GM23338 (cell line): ENCODE measurements at regions not wholly inside any gene's neighbourhood (a gene's known extent, or its start where the extent isn't known, plus 50 kb on each side); places are given as distances from the start of the nearest gene placed in this dataset.

Experiments used
- ATAC-seq: fragments of 200-7000 bp; cut with Tn5 transposase; 3 replicates; pipeline ENCODE4 v1.9.1; 2020
- DNase-seq: peaks from one replicate; pipeline ENCODE4 v3.0.0-alpha.2; 2015; ENCODE audit warnings: low spot score
- H2AFZ ChIP-seq: fragments of 200-600 bp; sonication (generic); 2 replicates; pipeline ENCODE4 v1.8.0; 2016; ENCODE audit warnings: antibody characterized with exemption, mild to moderate bottlenecking, moderate library complexity
- H3F3A ChIP-seq: fragments of 200-600 bp; sonication (generic); replicated peaks from 2 replicates; pipeline ENCODE4 v1.8.0; 2017; ENCODE audit warnings: antibody characterized with exemption, mixed run types, low read depth
- H3K27ac ChIP-seq: fragments of 200-600 bp; sonication (generic); 2 replicates; pipeline ENCODE4 v1.6.1; 2016; ENCODE audit warnings: low read depth
- H3K27me3 ChIP-seq: fragments of 200-600 bp; sonication (generic); 2 replicates; pipeline ENCODE4 v1.8.0; 2016; ENCODE audit warnings: mild to moderate bottlenecking, mixed run types, moderate library complexity; ENCODE audit not compliant: insufficient read depth
- H3K36me3 ChIP-seq: fragments of 200-600 bp; sonication (generic); 2 replicates; pipeline ENCODE4 v1.8.0; 2016; ENCODE audit warnings: mild to moderate bottlenecking; ENCODE audit not compliant: insufficient read depth
- H3K4me1 ChIP-seq: fragments of 200-600 bp; sonication (generic); 2 replicates; pipeline ENCODE4 v1.8.0; 2016; ENCODE audit warnings: mild to moderate bottlenecking, moderate library complexity; ENCODE audit not compliant: insufficient read depth
- H3K4me2 ChIP-seq: fragments of 200-600 bp; sonication (generic); 2 replicates; pipeline ENCODE4 v1.7.1; 2017; ENCODE audit warnings: mixed run types
- H3K4me3 ChIP-seq: fragments of 200-600 bp; sonication (generic); 2 replicates; pipeline ENCODE4 v1.6.1; 2016; ENCODE audit warnings: mixed run types
- H3K79me2 ChIP-seq: fragments of 200-600 bp; sonication (generic); replicated peaks from 2 replicates; pipeline ENCODE4 v1.8.0; 2017; ENCODE audit warnings: mild to moderate bottlenecking; ENCODE audit not compliant: insufficient read depth
- H3K9me2 ChIP-seq: fragments of 200-600 bp; sonication (generic); 2 replicates; pipeline ENCODE4 v1.8.0; 2017; ENCODE audit not compliant: insufficient read depth
- H4K20me1 ChIP-seq: fragments of 200-600 bp; sonication (generic); replicated peaks from 2 replicates; pipeline ENCODE4 v1.8.0; 2017; ENCODE audit warnings: mild to moderate bottlenecking; ENCODE audit not compliant: insufficient read depth
- H3K27ac Mint-ChIP-seq: 2 replicates; pipeline ENCODE4 v1.8.0; 2020; ENCODE audit warnings: inconsistent platforms, mild to moderate bottlenecking, moderate library complexity, mixed read lengths
- H3K27me3 Mint-ChIP-seq: 3 replicates; pipeline ENCODE4 v1.8.0; 2022; ENCODE audit warnings: low read depth, mild to moderate bottlenecking, moderate library complexity, mixed read lengths, inconsistent platforms; ENCODE audit not compliant: insufficient read depth, poor library complexity
- H3K36me3 Mint-ChIP-seq: 3 replicates; pipeline ENCODE4 v1.8.0; 2021; ENCODE audit warnings: low read depth, mild to moderate bottlenecking, inconsistent platforms, moderate library complexity, mixed read lengths
- H3K4me1 Mint-ChIP-seq: 3 replicates; pipeline ENCODE4 v1.8.0; 2020; ENCODE audit warnings: mild to moderate bottlenecking, inconsistent platforms, mixed read lengths
- H3K4me3 Mint-ChIP-seq: 3 replicates; pipeline ENCODE4 v1.8.0; 2021; ENCODE audit warnings: moderate library complexity, mild to moderate bottlenecking, inconsistent platforms, mixed read lengths
- H3K9me3 Mint-ChIP-seq: 3 replicates; pipeline ENCODE4 v1.8.0; 2020; ENCODE audit warnings: moderate library complexity, mild to moderate bottlenecking, inconsistent platforms, mixed read lengths
- CREB1 ChIP-seq: fragments of 250-450 bp; sonication (Bioruptor Pico); IDR thresholded peaks from 2 replicates; pipeline ENCODE4 v1.5.0; 2020; ENCODE audit warnings: low read depth, mild to moderate bottlenecking, moderate library complexity
- CTCF ChIP-seq, 2 experiments: fragments of 200-600 bp in 1 of 2; sonication (generic) in 1 of 2; conservative IDR thresholded peaks; 2 replicates each; pipeline versions ENCODE4 v1.5.1 to v1.6.1; 2016 to 2017; ENCODE audit warnings: antibody characterized with exemption in 2 of 2, low read depth in 2 of 2, mild to moderate bottlenecking in 2 of 2, moderate library complexity in 1 of 2
- EZH2 ChIP-seq: fragments of 200-600 bp; sonication (generic); IDR thresholded peaks from one replicate; pipeline ENCODE4 v1.8.0; 2017; ENCODE audit warnings: antibody characterized with exemption, mild to moderate bottlenecking, low read depth; ENCODE audit not compliant: unreplicated experiment
- EZH2phosphoT487 ChIP-seq: fragments of 200-600 bp; sonication (generic); IDR thresholded peaks from one replicate; pipeline ENCODE4 v1.8.1; 2018; ENCODE audit warnings: antibody characterized with exemption; ENCODE audit not compliant: unreplicated experiment
- JUNB ChIP-seq: IDR thresholded peaks from one replicate; pipeline ENCODE4 v1.6.1; 2016; ENCODE audit warnings: antibody characterized with exemption; ENCODE audit not compliant: unreplicated experiment
- NANOG ChIP-seq: IDR thresholded peaks from 2 replicates; pipeline ENCODE4 v1.6.1; 2016; ENCODE audit warnings: antibody characterized with exemption, borderline replicate concordance
- POLR2AphosphoS5 ChIP-seq: IDR thresholded peaks from 2 replicates; pipeline ENCODE4 v1.6.1; 2016; ENCODE audit warnings: antibody characterized with exemption, low read depth
- STAT1 ChIP-seq: IDR thresholded peaks from one replicate; pipeline ENCODE4 v1.6.1; 2016; ENCODE audit warnings: antibody characterized with exemption; ENCODE audit not compliant: unreplicated experiment
- ZNF114 ChIP-seq: fragments of 250-450 bp; sonication (Bioruptor Pico); IDR thresholded peaks from 2 replicates; pipeline ENCODE4 v1.5.0; 2020; ENCODE audit warnings: mild to moderate bottlenecking, moderate library complexity
- ZNF331 ChIP-seq: fragments of 250-450 bp; sonication (Bioruptor Pico); IDR thresholded peaks from 2 replicates; pipeline ENCODE4 v1.5.0; 2020; ENCODE audit warnings: low read depth, mild to moderate bottlenecking, moderate library complexity
- ZNF462 ChIP-seq: fragments of 250-450 bp; sonication (Bioruptor Pico); IDR thresholded peaks from 2 replicates; pipeline ENCODE4 v1.5.0; 2020; ENCODE audit warnings: mild to moderate bottlenecking, moderate library complexity

GRCh38 chr21:31493350-31493880, 149.4 kb upstream of the TIAM1 start (continued):
- TF ChIP-seq ZNF462 (no peak), EZH2phosphoT487 (no peak), CREB1 (CRISPR knock-in tag) (no peak), EZH2 (no peak), POLR2AphosphoS5 (no peak), CTCF (conservative IDR thresholded peaks at IDR 0.05; ENCODE audit: low read depth in 2 of 2) (no peak)

GRCh38 chr21:31491617-31492016, 147.6 kb upstream of the TIAM1 start:
- no peaks in the 10 kb centered on the region for H3K9me2 ChIP-seq
- Mint-ChIP-seq H3K4me3 (no peak overlapping the region), H3K27ac (no peak overlapping the region), H3K27me3 (peaks cover 12% of the 10 kb centered on the region), H3K9me3 (peaks cover 5% of the 10 kb centered on the region; the same call in 2 of the 3 replicates), H3K36me3 (no peaks in the 10 kb centered on the region), H3K4me1 (no peaks in the 10 kb centered on the region; the same call in 2 of the 3 replicates)
- H3F3A ChIP-seq = no peaks in the 10 kb centered on the region
- no peak for DNase-seq
- H2AFZ ChIP-seq = no peak overlapping the region
- no peak overlapping the region for H3K27ac ChIP-seq
- no peaks in the 10 kb centered on the region; the same call in 1 of the 2 replicates for H4K20me1 ChIP-seq
- no peak overlapping the region for H3K4me2 ChIP-seq
- H3K4me1 ChIP-seq = no peaks in the 10 kb centered on the region
- H3K4me3 ChIP-seq = no peak overlapping the region
- no peak for ATAC-seq
- no peaks in the 10 kb centered on the region for H3K36me3 ChIP-seq
- H3K79me2 ChIP-seq = peaks cover 8% of the 10 kb centered on the region; the same call in 1 of the 2 replicates
- H3K27me3 ChIP-seq = no peaks in the 10 kb centered on the region
- no peak for TF ChIP-seq STAT1
- no peak for TF ChIP-seq NANOG
- TF ChIP-seq CTCF (conservative IDR thresholded peaks at IDR 0.05; ENCODE audit: low read depth in 2 of 2) = no peak
- TF ChIP-seq ZNF114 (CRISPR knock-in tag) = no peak
- no peak for TF ChIP-seq JUNB
- TF ChIP-seq ZNF331 (CRISPR knock-in tag) = no peak
